Activated CD8-positive, alpha-beta T cell treated with anti-CD3 and anti-CD28 coated beads for 36 hours (primary cell): ENCODE measurements at regions not wholly inside any gene's neighbourhood (a gene's known extent, or its start where the extent isn't known, plus 50 kb on each side); places are given as distances from the start of the nearest gene placed in this dataset.

Experiments
- ATAC-seq: fragments of 200-7000 bp; cut with Tn5 transposase; one replicate; pipeline ENCODE4 v1.10.0; 2021; ENCODE audit warnings: mild to moderate bottlenecking, moderate library complexity
- CTCF ChIA-PET: fragments of 350-600 bp; sonication (Branson Sonifier 250); formaldehyde crosslinking; loops from one replicate; lab custom pipeline; 2021; ENCODE audit warnings: antibody characterized with exemption; lab: Charles Lee
- POLR2A ChIA-PET: fragments of 350-600 bp; sonication (Branson Sonifier 250); formaldehyde crosslinking; loops from one replicate; lab custom pipeline; 2021; ENCODE audit warnings: antibody characterized with exemption; lab: Charles Lee
- DNase-seq: peaks from one replicate; pipeline ENCODE4 v3.0.0-alpha.2; 2020
- H3K27ac Mint-ChIP-seq: one replicate; pipeline ENCODE4 v1.8.0; 2021; ENCODE audit warnings: mild to moderate bottlenecking, mixed read lengths
- H3K27me3 Mint-ChIP-seq: one replicate; pipeline ENCODE4 v1.8.0; 2021; ENCODE audit warnings: mixed read lengths
- H3K36me3 Mint-ChIP-seq: one replicate; pipeline ENCODE4 v1.8.0; 2021; ENCODE audit warnings: low read depth, mixed read lengths
- H3K4me1 Mint-ChIP-seq: one replicate; pipeline ENCODE4 v1.8.0; 2021; ENCODE audit warnings: low read depth, mixed read lengths
- H3K4me3 Mint-ChIP-seq: one replicate; pipeline ENCODE4 v1.8.0; 2021; ENCODE audit warnings: mild to moderate bottlenecking, moderate library complexity, mixed read lengths
- H3K9me3 Mint-ChIP-seq: one replicate; pipeline ENCODE4 v1.8.0; 2021; ENCODE audit warnings: mixed read lengths
- intact Hi-C: fragments of 100-400 bp; cut with micrococcal nuclease; formaldehyde crosslinking; loops from one replicate; pipeline ENCODE4 v1.10.0; 2022
- TF ChIP-seq, protein P1 (sequence below): fragments of 200-600 bp; IDR thresholded peaks from one replicate; pipeline ENCODE4 v1.8.0; 2022; ENCODE audit warnings: antibody characterized with exemption, mild to moderate bottlenecking

DNA sequence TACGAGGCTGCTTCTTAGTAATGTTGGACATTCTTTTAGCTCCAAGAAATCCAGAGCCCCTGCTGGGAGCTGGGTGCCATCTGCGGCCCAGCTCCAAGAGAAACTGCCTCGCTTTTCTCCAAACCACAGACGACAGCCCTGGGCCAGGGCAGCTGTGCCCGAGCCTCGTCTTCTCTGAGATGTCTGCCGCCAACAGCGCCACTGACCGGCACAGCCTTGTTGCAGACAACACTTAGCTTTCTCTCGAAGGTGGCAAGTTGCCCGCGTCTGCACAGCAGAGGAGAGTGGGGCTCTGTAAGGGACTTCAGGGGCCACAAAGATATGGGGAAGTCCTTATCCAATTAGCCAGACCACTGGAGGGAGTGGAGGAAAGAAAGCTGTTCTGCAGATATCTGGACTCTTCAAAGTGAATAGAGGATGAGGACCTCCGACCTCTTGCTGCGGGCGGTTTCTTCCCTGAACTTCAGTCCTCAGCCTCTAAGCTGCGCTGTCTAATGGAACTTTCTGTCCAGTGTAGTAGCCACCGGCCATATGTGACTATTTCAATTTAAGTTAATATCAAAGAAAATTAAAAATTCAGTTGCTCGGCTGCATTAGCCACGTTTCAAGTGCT lies 63.9 kb upstream of the DISP3 start:
- no peak for DNase-seq
- ChIA-PET CTCF (interaction anchor here (1.0 kb wide), 1 partner anchor 9 kb away, joined by 3 read pairs; no protein-coding TSS in a partner anchor), POLR2A (no interaction called here)
- Mint-ChIP-seq H3K27me3 (peaks cover 2% of the 10 kb centered on the region), H3K9me3 (no peaks in the 10 kb centered on the region), H3K36me3 (no peaks in the 10 kb centered on the region), H3K4me1 (no peaks in the 10 kb centered on the region), H3K4me3 (no peak overlapping the region), H3K27ac (no peak overlapping the region)
- intact Hi-C loops: no loop called here
- ATAC-seq: no peak
- TF ChIP-seq, protein P1, sequence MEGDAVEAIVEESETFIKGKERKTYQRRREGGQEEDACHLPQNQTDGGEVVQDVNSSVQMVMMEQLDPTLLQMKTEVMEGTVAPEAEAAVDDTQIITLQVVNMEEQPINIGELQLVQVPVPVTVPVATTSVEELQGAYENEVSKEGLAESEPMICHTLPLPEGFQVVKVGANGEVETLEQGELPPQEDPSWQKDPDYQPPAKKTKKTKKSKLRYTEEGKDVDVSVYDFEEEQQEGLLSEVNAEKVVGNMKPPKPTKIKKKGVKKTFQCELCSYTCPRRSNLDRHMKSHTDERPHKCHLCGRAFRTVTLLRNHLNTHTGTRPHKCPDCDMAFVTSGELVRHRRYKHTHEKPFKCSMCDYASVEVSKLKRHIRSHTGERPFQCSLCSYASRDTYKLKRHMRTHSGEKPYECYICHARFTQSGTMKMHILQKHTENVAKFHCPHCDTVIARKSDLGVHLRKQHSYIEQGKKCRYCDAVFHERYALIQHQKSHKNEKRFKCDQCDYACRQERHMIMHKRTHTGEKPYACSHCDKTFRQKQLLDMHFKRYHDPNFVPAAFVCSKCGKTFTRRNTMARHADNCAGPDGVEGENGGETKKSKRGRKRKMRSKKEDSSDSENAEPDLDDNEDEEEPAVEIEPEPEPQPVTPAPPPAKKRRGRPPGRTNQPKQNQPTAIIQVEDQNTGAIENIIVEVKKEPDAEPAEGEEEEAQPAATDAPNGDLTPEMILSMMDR: no peak

GRCh38 chr1:11417162-11417561 lies 61.8 kb upstream of the DISP3 start:
- H3K9me3 Mint-ChIP-seq: no peaks in the 10 kb centered on the region
- H3K27me3 Mint-ChIP-seq: no peaks in the 10 kb centered on the region
- H3K4me3 Mint-ChIP-seq: no peak overlapping the region
- no peaks in the 10 kb centered on the region for H3K36me3 Mint-ChIP-seq
- intact Hi-C loops: no loop called here
- H3K27ac Mint-ChIP-seq: no peak overlapping the region
- ChIA-PET CTCF (interaction anchor here (2.1 kb wide), 1 partner anchor 9 kb away, joined by 6 read pairs; no protein-coding TSS in a partner anchor), POLR2A (no interaction called here)
- no peak for DNase-seq
- TF ChIP-seq, protein P1: no peak
- no peak for ATAC-seq
- H3K4me1 Mint-ChIP-seq: no peaks in the 10 kb centered on the region

DNA sequence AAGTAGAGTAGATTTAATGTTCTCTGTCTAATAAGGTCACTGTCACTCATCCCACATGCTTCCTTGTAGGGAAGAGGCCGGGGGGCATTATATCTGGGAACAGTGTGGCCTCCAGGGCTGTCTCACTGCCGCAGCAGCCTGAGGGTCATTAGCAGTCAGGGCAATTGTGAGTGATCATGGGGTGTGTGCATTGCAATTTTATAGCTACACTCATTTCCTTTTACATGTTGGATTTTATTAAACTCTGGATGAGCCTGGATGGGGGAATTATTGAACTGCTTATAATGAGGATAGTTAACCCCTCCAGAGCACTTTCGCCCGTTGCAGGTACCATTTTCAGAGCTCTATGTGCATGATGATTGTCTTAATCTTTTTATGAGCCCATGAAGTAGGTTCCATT lies 60.9 kb upstream of the DISP3 start:
- intact Hi-C loops: no loop called here
- ATAC-seq: no peak

GRCh38 chr1:11421443-11421842 lies 57.5 kb upstream of the DISP3 start:
- ATAC-seq: no peak
- POLR2A ChIA-PET: no interaction called here
- no peak for DNase-seq
- no peaks in the 10 kb centered on the region for H3K27me3 Mint-ChIP-seq
- no peak overlapping the region for H3K27ac Mint-ChIP-seq
- CTCF ChIA-PET: no interaction called here
- H3K9me3 Mint-ChIP-seq: no peaks in the 10 kb centered on the region
- TF ChIP-seq, protein P1: no peak
- H3K4me3 Mint-ChIP-seq: no peak overlapping the region
- H3K4me1 Mint-ChIP-seq: no peaks in the 10 kb centered on the region
- no peaks in the 10 kb centered on the region for H3K36me3 Mint-ChIP-seq
- intact Hi-C loops: no loop called here

More for the DNA sequence above, 60.9 kb upstream of the DISP3 start:
- Mint-ChIP-seq H3K27me3 (no peaks in the 10 kb centered on the region), H3K9me3 (no peaks in the 10 kb centered on the region), H3K4me3 (no peak overlapping the region), H3K27ac (no peak overlapping the region), H3K36me3 (no peaks in the 10 kb centered on the region), H3K4me1 (no peaks in the 10 kb centered on the region)
- TF ChIP-seq, protein P1: no peak
- CTCF ChIA-PET: interaction anchor here (2.1 kb wide), 1 partner anchor 10 kb away, joined by 6 read pairs; no protein-coding TSS in a partner anchor
- POLR2A ChIA-PET: no interaction called here
- no peak for DNase-seq

DNA sequence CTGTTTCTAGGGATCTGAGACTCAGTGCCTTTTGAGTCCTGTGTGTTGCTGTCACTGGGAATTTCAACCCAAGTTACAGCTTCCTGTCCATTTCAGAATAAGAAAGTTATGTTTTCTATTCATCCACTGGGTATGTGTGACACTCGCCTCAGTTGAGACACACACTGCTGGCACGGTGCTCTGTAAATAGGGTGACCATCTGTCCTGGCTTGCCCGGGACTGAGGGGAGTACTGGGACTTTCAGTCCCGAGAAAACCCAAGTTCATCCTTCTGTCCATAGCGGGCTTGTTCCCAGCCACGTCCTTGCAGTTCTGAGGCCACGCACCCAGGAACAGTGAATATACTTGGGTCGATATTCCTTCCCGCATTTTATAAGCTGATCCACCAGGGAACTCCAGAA lies 56.3 kb upstream of the DISP3 start:
- DNase-seq (no peak), ATAC-seq (no peak)
- H3K9me3 Mint-ChIP-seq: no peaks in the 10 kb centered on the region
- intact Hi-C loops: no loop called here
- no peak overlapping the region for H3K4me3 Mint-ChIP-seq
- no peak overlapping the region for H3K27ac Mint-ChIP-seq
- no peaks in the 10 kb centered on the region for H3K27me3 Mint-ChIP-seq
- POLR2A ChIA-PET: no interaction called here
- TF ChIP-seq, protein P1: no peak
- CTCF ChIA-PET: interaction anchor here (1.0 kb wide), 1 partner anchor 196 kb away, joined by 3 read pairs; no protein-coding TSS in a partner anchor
- H3K4me1 Mint-ChIP-seq: no peaks in the 10 kb centered on the region
- H3K36me3 Mint-ChIP-seq: no peaks in the 10 kb centered on the region
